Endothelial cell of umbilical vein (primary cell): ENCODE measurements at regions not wholly inside any gene's neighbourhood (a gene's known extent, or its start where the extent isn't known, plus 50 kb on each side); places are given as distances from the start of the nearest gene placed in this dataset.

Source experiments
- BruUV-seq: library from RNA; stranded (reverse); fragments of 400-500 nt; replicated peaks from 2 replicates; lab custom pipeline; 2021; lab: Mats Ljungman, UMichigan
- CTCF ChIA-PET: fragments of 300-600, 350-600 bp; sonication (Branson Sonifier 250); formaldehyde crosslinking; loops from one replicate; lab custom pipeline; 2021; ENCODE audit warnings: antibody characterized with exemption, inconsistent platforms; lab: Charles Lee
- POLR2A ChIA-PET: fragments of 300-600, 350-600 bp; sonication (Branson Sonifier 250); formaldehyde crosslinking; loops from one replicate; lab custom pipeline; 2021; ENCODE audit warnings: antibody characterized with exemption, inconsistent platforms; lab: Charles Lee
- DNase-seq: peaks from one replicate; pipeline ENCODE4 v3.0.0-alpha.2; 2011; ENCODE audit warnings: low read depth, low spot score
- FAIRE-seq: peaks from 2 replicates; lab custom pipeline; 2011; peaks lifted over from hg19 to GRCh38; lab: Jason Lieb, UNC
- H2AFZ ChIP-seq: 2 replicates; pipeline ENCODE4 v1.6.0; 2012; ENCODE audit warnings: low read depth, low read length, control low read depth, inconsistent platforms
- H3K27ac ChIP-seq: 2 replicates; pipeline ENCODE4 v1.5.1; 2011; ENCODE audit warnings: low read depth, mild to moderate bottlenecking, control low read depth, low read length, moderate library complexity; ENCODE audit not compliant: insufficient read depth
- H3K27me3 ChIP-seq, 2 experiments: 2 replicates each; pipeline versions ENCODE4 v1.6.0 to v1.6.1; 2011; ENCODE audit warnings: low read length in 2 of 2, mixed read lengths in 1 of 2; ENCODE audit not compliant: control insufficient read depth in 2 of 2, insufficient read depth in 2 of 2
- H3K36me3 ChIP-seq, 2 experiments: 2 replicates in 1 of 2; 3 replicates in 1 of 2; pipeline ENCODE4 v1.5.1; 2011; ENCODE audit warnings: low read length in 2 of 2, mild to moderate bottlenecking in 1 of 2, moderate library complexity in 1 of 2; ENCODE audit not compliant: control insufficient read depth in 2 of 2, insufficient read depth in 2 of 2; ENCODE audit errors: extremely low read depth in 1 of 2
- H3K4me1 ChIP-seq: 3 replicates; pipeline ENCODE4 v1.5.1; 2011; ENCODE audit warnings: mild to moderate bottlenecking, low read length; ENCODE audit not compliant: control insufficient read depth, insufficient read depth; ENCODE audit errors: extremely low read depth
- H3K4me2 ChIP-seq: 2 replicates; pipeline ENCODE4 v1.6.1; 2011; ENCODE audit warnings: low read length, control low read depth, mixed read lengths; ENCODE audit not compliant: insufficient read depth
- H3K4me3 ChIP-seq, 3 experiments: fragments of 200-600 bp in 1 of 3; sonication (generic), shearing (Covaris generic) in 1 of 3; replicated peaks in 1 of 3; 2 replicates each; pipeline ENCODE4 v1.5.1; 2011 to 2016; ENCODE audit warnings: control low read depth in 3 of 3, low read length in 3 of 3, mild to moderate bottlenecking in 2 of 3, inconsistent platforms in 1 of 3, low read depth in 1 of 3, moderate library complexity in 1 of 3; ENCODE audit not compliant: insufficient read depth in 1 of 3
- H3K79me2 ChIP-seq: 2 replicates; pipeline ENCODE4 v1.6.0; 2012; ENCODE audit warnings: low read length, inconsistent platforms; ENCODE audit not compliant: control insufficient read depth, insufficient read depth
- H3K9ac ChIP-seq: replicated peaks from 2 replicates; pipeline ENCODE3; 2011; ENCODE audit warnings: low read length, control low read depth; ENCODE audit not compliant: insufficient read depth; ENCODE audit errors: extremely low read depth
- H3K9me1 ChIP-seq: replicated peaks from 3 replicates; pipeline ENCODE4 v1.6.0; 2011; ENCODE audit warnings: mild to moderate bottlenecking, low read length; ENCODE audit not compliant: control insufficient read depth, insufficient read depth; ENCODE audit errors: extremely low read depth
- H3K9me3 ChIP-seq: replicated peaks from 2 replicates; pipeline ENCODE4 v1.5.1; 2012; ENCODE audit warnings: low read length, inconsistent platforms; ENCODE audit not compliant: control insufficient read depth, insufficient read depth
- H4K20me1 ChIP-seq: replicated peaks from 2 replicates; pipeline ENCODE3; 2011; ENCODE audit warnings: mild to moderate bottlenecking, low read length; ENCODE audit not compliant: control insufficient read depth, insufficient read depth; ENCODE audit errors: extremely low read depth
- EZH2 ChIP-seq: IDR thresholded peaks from 2 replicates; pipeline ENCODE4 v1.6.1; 2012; ENCODE audit warnings: borderline replicate concordance, low read depth, mild to moderate bottlenecking, moderate library complexity, low read length, inconsistent platforms; ENCODE audit not compliant: severe bottlenecking
- FOS ChIP-seq: IDR thresholded peaks from 2 replicates; pipeline ENCODE4 v1.6.1; 2011; ENCODE audit warnings: mild to moderate bottlenecking, low read length, moderate library complexity, borderline replicate concordance; ENCODE audit not compliant: insufficient read depth
- GATA2 ChIP-seq: IDR thresholded peaks from 2 replicates; pipeline ENCODE4 v1.7.0; 2011; ENCODE audit warnings: low read depth, mild to moderate bottlenecking, moderate library complexity, mixed read lengths, low read length; ENCODE audit not compliant: insufficient read length, insufficient read depth
- JUN ChIP-seq: IDR thresholded peaks from 2 replicates; pipeline ENCODE4 v1.6.1; 2011; ENCODE audit warnings: borderline replicate concordance, low read depth; ENCODE audit not compliant: insufficient read length, insufficient read depth
- MYC ChIP-seq: IDR thresholded peaks from one replicate; pipeline ENCODE4 v1.6.1; 2011; ENCODE audit warnings: mild to moderate bottlenecking, low read depth, low read length
- POLR2A ChIP-seq: IDR thresholded peaks from 2 replicates; pipeline ENCODE4 v1.6.1; 2012; ENCODE audit warnings: low read depth, mild to moderate bottlenecking, control low read depth, low read length
- POLR2AphosphoS5 ChIP-seq: IDR thresholded peaks from 2 replicates; pipeline ENCODE4 v1.6.1; 2012; ENCODE audit warnings: low read depth, mild to moderate bottlenecking, control low read depth, low read length, moderate library complexity; ENCODE audit not compliant: insufficient read depth
- dilution Hi-C: fragments of 300-500 bp; cut with MboI; formaldehyde crosslinking; loops from one replicate; pipeline ENCODE4 v1.15.0; 2019; ENCODE audit warnings: low sequenced_read_pairs; ENCODE audit not compliant: extremely low pct_ligation_motif_present
- intact Hi-C: fragments of 100-400 bp; cut with micrococcal nuclease; formaldehyde crosslinking; loops from one replicate; pipeline ENCODE4 v1.10.0; 2022
- TF ChIP-seq, protein P1 (sequence below): IDR thresholded peaks from 2 replicates; pipeline ENCODE4 v1.6.1; 2011; ENCODE audit not compliant: insufficient read depth, insufficient read length
- TF ChIP-seq, protein P2 (sequence below), 2 donors: IDR thresholded peaks; 1 replicate in 1 of 2; 2 replicates in 1 of 2; pipeline ENCODE4 v1.5.1; 2011; ENCODE audit warnings: low read length in 2 of 2, mild to moderate bottlenecking in 2 of 2, moderate library complexity in 2 of 2, control low read depth in 1 of 2, inconsistent platforms in 1 of 2, low read depth in 1 of 2; ENCODE audit not compliant: insufficient read depth in 1 of 2; ENCODE audit errors: extremely low read depth in 1 of 2

DNA sequence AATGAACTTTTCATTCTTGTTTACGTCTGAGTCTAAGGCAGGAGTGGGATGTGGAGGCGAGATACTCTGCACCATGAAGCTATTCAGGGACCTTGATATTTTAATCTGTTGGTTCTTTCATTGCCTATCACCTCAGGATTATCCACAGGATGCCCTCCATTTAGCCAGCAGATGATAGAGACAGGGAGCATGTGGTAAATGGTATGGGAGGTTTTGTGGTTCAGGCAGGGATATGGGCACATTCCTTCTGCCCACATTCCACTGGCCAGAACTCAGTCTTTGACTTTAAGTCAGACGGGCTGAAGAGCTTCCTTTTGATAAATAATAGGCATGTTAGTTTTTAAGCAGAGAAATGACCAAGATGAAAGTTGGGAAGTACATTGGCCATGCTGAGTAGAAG lies 548.0 kb upstream of the CCDC54 start:
- Histone ChIP-seq H3K27ac (no peak overlapping the region), H3K4me2 (no peak overlapping the region), H3K36me3 (no peaks in the 10 kb centered on the region), H4K20me1 (no peaks in the 10 kb centered on the region), H3K9me3 (no peaks in the 10 kb centered on the region), H3K9ac (no peak overlapping the region), H3K9me1 (no peaks in the 10 kb centered on the region), H3K27me3 (no peaks in the 10 kb centered on the region), H3K79me2 (no peaks in the 10 kb centered on the region), H2AFZ (no peak overlapping the region), H3K4me3 (no peak overlapping the region), H3K4me1 (no peaks in the 10 kb centered on the region)
- no peak for TF ChIP-seq GATA2
- TF ChIP-seq POLR2AphosphoS5: no peak
- TF ChIP-seq EZH2: no peak
- no peak for TF ChIP-seq POLR2A
- TF ChIP-seq MYC: no peak
- TF ChIP-seq FOS: no peak
- TF ChIP-seq, protein P1, sequence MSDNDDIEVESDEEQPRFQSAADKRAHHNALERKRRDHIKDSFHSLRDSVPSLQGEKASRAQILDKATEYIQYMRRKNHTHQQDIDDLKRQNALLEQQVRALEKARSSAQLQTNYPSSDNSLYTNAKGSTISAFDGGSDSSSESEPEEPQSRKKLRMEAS: no peak
- ChIA-PET CTCF (interaction anchor here (1.7 kb wide), 1 partner anchor 14 kb away, joined by 6 read pairs; no protein-coding TSS in a partner anchor), POLR2A (no interaction called here)
- DNase-seq (no peak), FAIRE-seq (no peak)
- dilution Hi-C loops: no loop called here
- no TSS peak for BruUV-seq
- intact Hi-C loops: loop anchor here (10.0 kb wide), 1 partner anchor 236 kb away; no protein-coding TSS in a partner anchor

DNA sequence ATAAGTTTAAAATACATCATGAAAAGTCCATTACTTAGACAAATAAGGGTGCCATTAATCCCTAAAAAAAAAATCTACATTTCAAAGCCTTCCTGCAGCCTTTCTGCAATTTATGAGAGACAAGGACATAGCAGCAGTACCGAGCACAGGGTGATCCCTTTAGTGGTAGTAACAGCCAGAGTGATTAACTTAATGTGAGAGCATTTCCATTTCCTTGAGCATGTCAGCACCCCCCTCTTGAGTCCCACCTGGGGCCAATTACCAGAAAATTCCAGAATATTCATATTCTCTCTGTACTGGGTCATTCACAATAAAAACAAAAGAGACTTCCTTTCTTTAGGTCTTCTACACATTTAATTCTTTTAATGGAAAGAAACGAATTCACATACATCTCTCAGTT lies 546.9 kb upstream of the CCDC54 start:
- Histone ChIP-seq H3K9me1 (no peaks in the 10 kb centered on the region), H3K9ac (no peak overlapping the region), H3K36me3 (no peaks in the 10 kb centered on the region), H3K4me3 (no peak overlapping the region), H2AFZ (no peak overlapping the region), H3K27me3 (no peaks in the 10 kb centered on the region), H3K4me2 (no peak overlapping the region), H3K27ac (no peak overlapping the region), H3K4me1 (no peaks in the 10 kb centered on the region), H3K79me2 (no peaks in the 10 kb centered on the region), H4K20me1 (no peaks in the 10 kb centered on the region), H3K9me3 (no peaks in the 10 kb centered on the region)
- ChIA-PET CTCF (interaction anchor here (1.7 kb wide), 1 partner anchor 13 kb away, joined by 6 read pairs; no protein-coding TSS in a partner anchor), POLR2A (no interaction called here)
- FAIRE-seq (no peak), DNase-seq (no peak)
- dilution Hi-C loops: no loop called here
- TF ChIP-seq MYC (no peak), POLR2AphosphoS5 (no peak), EZH2 (no peak), POLR2A (no peak), FOS (no peak), GATA2 (no peak), JUN (no peak)
- TF ChIP-seq, protein P1: no peak
- TF ChIP-seq, protein P2, sequence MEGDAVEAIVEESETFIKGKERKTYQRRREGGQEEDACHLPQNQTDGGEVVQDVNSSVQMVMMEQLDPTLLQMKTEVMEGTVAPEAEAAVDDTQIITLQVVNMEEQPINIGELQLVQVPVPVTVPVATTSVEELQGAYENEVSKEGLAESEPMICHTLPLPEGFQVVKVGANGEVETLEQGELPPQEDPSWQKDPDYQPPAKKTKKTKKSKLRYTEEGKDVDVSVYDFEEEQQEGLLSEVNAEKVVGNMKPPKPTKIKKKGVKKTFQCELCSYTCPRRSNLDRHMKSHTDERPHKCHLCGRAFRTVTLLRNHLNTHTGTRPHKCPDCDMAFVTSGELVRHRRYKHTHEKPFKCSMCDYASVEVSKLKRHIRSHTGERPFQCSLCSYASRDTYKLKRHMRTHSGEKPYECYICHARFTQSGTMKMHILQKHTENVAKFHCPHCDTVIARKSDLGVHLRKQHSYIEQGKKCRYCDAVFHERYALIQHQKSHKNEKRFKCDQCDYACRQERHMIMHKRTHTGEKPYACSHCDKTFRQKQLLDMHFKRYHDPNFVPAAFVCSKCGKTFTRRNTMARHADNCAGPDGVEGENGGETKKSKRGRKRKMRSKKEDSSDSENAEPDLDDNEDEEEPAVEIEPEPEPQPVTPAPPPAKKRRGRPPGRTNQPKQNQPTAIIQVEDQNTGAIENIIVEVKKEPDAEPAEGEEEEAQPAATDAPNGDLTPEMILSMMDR (IDR thresholded peaks at IDR 0.05; ENCODE audit: extremely low read depth in 1 of 2, insufficient read depth in 1 of 2, low read depth in 1 of 2, low read length in 2 of 2): no peak
- intact Hi-C loops: no loop called here
- no TSS peak for BruUV-seq
